ENCODE measurements at regions not wholly inside any gene's neighbourhood (a gene's known extent, or its start where the extent isn't known, plus 50 kb on each side); places are given as distances from the start of the nearest gene placed in this dataset.

- no peak for TF ChIP-seq CTCF (conservative IDR thresholded peaks at IDR 0.05; ENCODE audit: low read length)
- TF ChIP-seq EZH2phosphoT487 (IDR thresholded peaks at IDR 0.05; ENCODE audit: borderline replicate concordance, low read depth, low read length): no peak
These were observed 141.3 kb downstream of the EMP1 start for GRCh38 chr12:13337791-13338190.
